ENCODE measurements at regions not wholly inside any gene's neighbourhood (a gene's known extent, or its start where the extent isn't known, plus 50 kb on each side); places are given as distances from the start of the nearest gene placed in this dataset.

DNA sequence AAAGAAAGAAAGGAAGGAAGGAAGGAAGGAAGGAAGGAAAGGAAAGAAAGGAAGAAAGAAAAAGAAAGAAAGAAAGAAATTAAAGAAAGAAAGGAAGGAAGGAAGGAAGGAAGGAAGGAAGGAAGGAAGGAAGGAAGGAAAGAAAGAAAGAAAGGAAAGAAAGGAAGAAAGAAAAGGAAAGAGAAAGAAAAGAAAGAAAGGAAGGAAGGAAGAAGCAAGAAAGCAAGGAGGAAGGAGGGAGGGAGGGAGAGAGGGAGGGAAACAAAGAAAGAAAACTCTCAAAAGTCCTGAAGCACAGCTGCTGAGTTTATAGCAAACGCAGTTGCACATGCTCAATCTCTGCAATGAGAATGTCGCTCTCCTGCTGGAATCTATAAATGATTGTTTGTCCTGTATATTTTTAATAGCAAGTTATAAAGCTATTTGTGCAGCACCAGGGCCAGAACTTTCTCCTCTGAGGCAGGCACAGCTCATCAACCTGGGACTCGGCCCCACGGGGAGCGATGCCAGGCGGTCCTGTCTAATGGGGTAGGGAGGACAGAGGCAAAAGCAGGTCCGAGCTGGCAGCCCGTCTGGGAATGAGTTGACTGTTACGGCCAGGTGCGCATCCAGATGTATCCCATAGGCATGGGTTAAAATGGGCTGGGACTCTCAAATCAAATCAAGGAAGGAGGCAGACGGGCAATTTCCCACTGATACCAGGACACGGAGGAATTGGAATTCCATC, 118.0 kb upstream of the PFKP start:
- Histone ChIP-seq H3K4me1 (ENCODE audit: insufficient read depth, poor library complexity, severe bottlenecking) (peaks cover 7% of the 10 kb centered on the region), H3K27me3 (ENCODE audit: insufficient read depth, poor library complexity, severe bottlenecking) (no peaks in the 10 kb centered on the region), H3K27ac (ENCODE audit: poor library complexity, severe bottlenecking) (no peak overlapping the region), H3K4me3 (ENCODE audit: severe bottlenecking) (no peak overlapping the region), H3K36me3 (ENCODE audit: low read depth) (no peaks in the 10 kb centered on the region), H3K9me3 (ENCODE audit: severe bottlenecking) (no peaks in the 10 kb centered on the region)
- no peak for DNase-seq (ENCODE audit: low spot score)
- TF ChIP-seq, protein P1, sequence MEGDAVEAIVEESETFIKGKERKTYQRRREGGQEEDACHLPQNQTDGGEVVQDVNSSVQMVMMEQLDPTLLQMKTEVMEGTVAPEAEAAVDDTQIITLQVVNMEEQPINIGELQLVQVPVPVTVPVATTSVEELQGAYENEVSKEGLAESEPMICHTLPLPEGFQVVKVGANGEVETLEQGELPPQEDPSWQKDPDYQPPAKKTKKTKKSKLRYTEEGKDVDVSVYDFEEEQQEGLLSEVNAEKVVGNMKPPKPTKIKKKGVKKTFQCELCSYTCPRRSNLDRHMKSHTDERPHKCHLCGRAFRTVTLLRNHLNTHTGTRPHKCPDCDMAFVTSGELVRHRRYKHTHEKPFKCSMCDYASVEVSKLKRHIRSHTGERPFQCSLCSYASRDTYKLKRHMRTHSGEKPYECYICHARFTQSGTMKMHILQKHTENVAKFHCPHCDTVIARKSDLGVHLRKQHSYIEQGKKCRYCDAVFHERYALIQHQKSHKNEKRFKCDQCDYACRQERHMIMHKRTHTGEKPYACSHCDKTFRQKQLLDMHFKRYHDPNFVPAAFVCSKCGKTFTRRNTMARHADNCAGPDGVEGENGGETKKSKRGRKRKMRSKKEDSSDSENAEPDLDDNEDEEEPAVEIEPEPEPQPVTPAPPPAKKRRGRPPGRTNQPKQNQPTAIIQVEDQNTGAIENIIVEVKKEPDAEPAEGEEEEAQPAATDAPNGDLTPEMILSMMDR (IDR thresholded peaks at IDR 0.05; ENCODE audit: poor library complexity, severe bottlenecking), result no peak
- peak; percentile 50 for ATAC-seq (ENCODE audit: low read depth)

DNA sequence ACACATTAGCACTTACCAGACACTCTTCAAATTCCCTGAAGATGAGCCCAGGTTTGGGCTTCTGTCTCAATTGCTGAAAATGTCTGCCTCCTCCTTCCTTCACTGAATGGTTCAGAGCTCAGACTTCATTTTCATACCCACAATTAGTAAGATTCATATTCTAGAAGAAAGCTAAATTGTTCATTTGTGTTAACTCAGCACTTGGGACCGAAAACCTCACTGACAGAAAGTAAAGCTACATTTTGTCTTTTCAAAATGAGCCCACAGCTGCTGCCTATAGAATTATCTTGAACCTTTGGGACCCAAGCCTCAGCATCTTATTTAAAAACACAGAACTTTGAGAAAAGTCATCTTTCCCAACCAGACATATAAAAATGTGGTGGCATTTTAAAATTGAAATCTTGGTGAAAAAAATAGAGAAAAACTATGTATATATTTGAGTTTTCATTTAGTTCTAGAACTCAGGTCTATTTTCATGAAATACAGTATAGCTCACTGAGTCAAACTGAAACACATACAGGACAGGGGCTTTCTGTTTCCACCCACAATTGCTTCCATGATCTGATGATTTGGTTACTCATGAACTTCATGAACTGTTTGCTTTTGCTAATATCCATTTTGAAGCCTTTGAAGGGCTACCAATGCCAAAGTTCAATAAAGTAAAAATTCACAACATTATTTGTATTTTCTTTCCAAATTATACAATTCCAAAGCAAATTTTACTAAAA, 119.1 kb upstream of the PFKP start:
- H3K4me1 ChIP-seq (ENCODE audit: insufficient read depth, poor library complexity, severe bottlenecking), result peaks cover 7% of the 10 kb centered on the region
- ATAC-seq (ENCODE audit: low read depth) (no peak), DNase-seq (ENCODE audit: low spot score) (no peak)
- H3K27me3 ChIP-seq (ENCODE audit: insufficient read depth, poor library complexity, severe bottlenecking), result no peaks in the 10 kb centered on the region
- TF ChIP-seq, protein P1 (IDR thresholded peaks at IDR 0.05; ENCODE audit: poor library complexity, severe bottlenecking), result no peak
- no peaks in the 10 kb centered on the region for H3K36me3 ChIP-seq (ENCODE audit: low read depth)
- H3K27ac ChIP-seq (ENCODE audit: poor library complexity, severe bottlenecking), result no peak overlapping the region
- H3K9me3 ChIP-seq (ENCODE audit: severe bottlenecking), result no peaks in the 10 kb centered on the region
- no peak overlapping the region for H3K4me3 ChIP-seq (ENCODE audit: severe bottlenecking)

DNA sequence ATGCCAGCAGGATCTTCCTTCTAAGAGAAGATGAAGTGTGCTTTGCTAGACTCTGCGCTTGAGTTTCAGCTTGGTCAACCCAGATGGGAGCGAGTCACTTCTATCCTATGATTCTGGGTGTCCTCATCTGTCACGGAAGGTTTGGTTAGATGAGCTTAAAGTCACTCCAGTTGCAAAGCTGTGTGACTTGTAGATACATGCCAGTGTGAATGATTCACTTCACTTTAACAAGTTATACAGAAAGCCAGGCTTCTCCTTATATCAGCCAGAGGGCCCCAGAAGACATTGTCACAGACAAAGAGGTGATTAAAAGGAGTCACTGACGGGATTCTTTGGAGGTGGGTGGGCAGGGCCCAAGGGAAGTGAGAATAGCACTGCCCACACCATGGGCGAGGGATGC, 122.6 kb upstream of the PFKP start:
- no peaks in the 10 kb centered on the region for H3K9me3 ChIP-seq (ENCODE audit: severe bottlenecking)
- no peaks in the 10 kb centered on the region for H3K36me3 ChIP-seq (ENCODE audit: low read depth)
- peaks cover 4% of the 10 kb centered on the region for H3K4me1 ChIP-seq (ENCODE audit: insufficient read depth, poor library complexity, severe bottlenecking)
- no peak overlapping the region for H3K4me3 ChIP-seq (ENCODE audit: severe bottlenecking)
- H3K27me3 ChIP-seq (ENCODE audit: insufficient read depth, poor library complexity, severe bottlenecking), result no peaks in the 10 kb centered on the region
- ATAC-seq (ENCODE audit: low read depth), result peak; percentile 35; the same call in 1 of the 3 replicates
- DNase-seq (ENCODE audit: low spot score), result no peak
- TF ChIP-seq, protein P1 (IDR thresholded peaks at IDR 0.05; ENCODE audit: poor library complexity, severe bottlenecking), result no peak
- no peak overlapping the region for H3K27ac ChIP-seq (ENCODE audit: poor library complexity, severe bottlenecking)

DNA sequence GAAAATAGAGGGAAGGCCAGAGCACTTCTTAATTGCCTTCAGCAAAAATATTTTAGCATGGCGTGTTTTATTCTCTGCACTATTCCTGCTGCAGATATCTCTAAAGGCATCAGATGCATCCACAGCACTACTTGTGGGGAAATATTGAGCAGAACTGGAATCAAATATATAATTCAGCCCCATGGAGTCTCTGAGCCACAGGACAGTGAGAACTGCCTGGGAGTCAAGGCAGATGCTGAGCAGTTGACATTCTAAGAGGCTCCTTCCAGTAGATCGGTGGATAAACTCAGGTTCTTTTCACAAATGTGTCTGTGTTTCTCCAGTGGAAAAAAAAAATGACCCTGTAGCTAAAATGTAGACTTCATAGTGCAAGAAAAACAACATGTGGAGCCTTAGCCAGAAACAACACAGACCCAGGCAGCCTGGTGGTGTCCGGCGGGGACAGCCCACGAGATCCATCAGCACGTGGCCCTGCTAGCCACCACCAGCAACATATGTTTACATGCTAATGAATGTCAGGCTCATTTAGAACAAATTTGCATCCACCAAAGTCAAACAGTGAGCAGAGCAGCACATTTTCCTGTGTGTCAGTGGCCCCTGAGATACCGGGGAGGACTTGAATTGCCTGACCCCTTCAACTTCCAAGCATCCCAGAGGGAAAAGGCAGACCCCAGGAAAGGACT, 123.3 kb upstream of the PFKP start:
- Histone ChIP-seq H3K27me3 (ENCODE audit: insufficient read depth, poor library complexity, severe bottlenecking) (peaks cover 5% of the 10 kb centered on the region), H3K9me3 (ENCODE audit: severe bottlenecking) (no peaks in the 10 kb centered on the region), H3K4me3 (ENCODE audit: severe bottlenecking) (no peak overlapping the region), H3K4me1 (ENCODE audit: insufficient read depth, poor library complexity, severe bottlenecking) (no peaks in the 10 kb centered on the region), H3K27ac (ENCODE audit: poor library complexity, severe bottlenecking) (no peak overlapping the region), H3K36me3 (ENCODE audit: low read depth) (no peaks in the 10 kb centered on the region)
- DNase-seq (ENCODE audit: low spot score), result no peak
- TF ChIP-seq, protein P1 (IDR thresholded peaks at IDR 0.05; ENCODE audit: poor library complexity, severe bottlenecking), result no peak
- no peak for ATAC-seq (ENCODE audit: low read depth)

Measured in RWPE2 (cell line).